Endothelial cell of umbilical vein (primary cell): ENCODE measurements at regions not wholly inside any gene's neighbourhood (a gene's known extent, or its start where the extent isn't known, plus 50 kb on each side); places are given as distances from the start of the nearest gene placed in this dataset.

Experiments used
- BruUV-seq: library from RNA; stranded (reverse); fragments of 400-500 nt; replicated peaks from 2 replicates; lab custom pipeline; 2021; lab: Mats Ljungman, UMichigan
- CTCF ChIA-PET: fragments of 300-600, 350-600 bp; sonication (Branson Sonifier 250); formaldehyde crosslinking; loops from one replicate; lab custom pipeline; 2021; ENCODE audit warnings: antibody characterized with exemption, inconsistent platforms; lab: Charles Lee
- POLR2A ChIA-PET: fragments of 300-600, 350-600 bp; sonication (Branson Sonifier 250); formaldehyde crosslinking; loops from one replicate; lab custom pipeline; 2021; ENCODE audit warnings: antibody characterized with exemption, inconsistent platforms; lab: Charles Lee
- DNase-seq: peaks from one replicate; pipeline ENCODE4 v3.0.0-alpha.2; 2011; ENCODE audit warnings: low read depth, low spot score
- FAIRE-seq: peaks from 2 replicates; lab custom pipeline; 2011; peaks lifted over from hg19 to GRCh38; lab: Jason Lieb, UNC
- H2AFZ ChIP-seq: 2 replicates; pipeline ENCODE4 v1.6.0; 2012; ENCODE audit warnings: low read depth, low read length, control low read depth, inconsistent platforms
- H3K27ac ChIP-seq: 2 replicates; pipeline ENCODE4 v1.5.1; 2011; ENCODE audit warnings: low read depth, mild to moderate bottlenecking, control low read depth, low read length, moderate library complexity; ENCODE audit not compliant: insufficient read depth
- H3K27me3 ChIP-seq, 2 experiments: 2 replicates each; pipeline versions ENCODE4 v1.6.0 to v1.6.1; 2011; ENCODE audit warnings: low read length in 2 of 2, mixed read lengths in 1 of 2; ENCODE audit not compliant: control insufficient read depth in 2 of 2, insufficient read depth in 2 of 2
- H3K36me3 ChIP-seq, 2 experiments: 2 replicates in 1 of 2; 3 replicates in 1 of 2; pipeline ENCODE4 v1.5.1; 2011; ENCODE audit warnings: low read length in 2 of 2, mild to moderate bottlenecking in 1 of 2, moderate library complexity in 1 of 2; ENCODE audit not compliant: control insufficient read depth in 2 of 2, insufficient read depth in 2 of 2; ENCODE audit errors: extremely low read depth in 1 of 2
- H3K4me1 ChIP-seq: 3 replicates; pipeline ENCODE4 v1.5.1; 2011; ENCODE audit warnings: mild to moderate bottlenecking, low read length; ENCODE audit not compliant: control insufficient read depth, insufficient read depth; ENCODE audit errors: extremely low read depth
- H3K4me2 ChIP-seq: 2 replicates; pipeline ENCODE4 v1.6.1; 2011; ENCODE audit warnings: low read length, control low read depth, mixed read lengths; ENCODE audit not compliant: insufficient read depth
- H3K4me3 ChIP-seq, 3 experiments: fragments of 200-600 bp in 1 of 3; sonication (generic), shearing (Covaris generic) in 1 of 3; replicated peaks in 1 of 3; 2 replicates each; pipeline ENCODE4 v1.5.1; 2011 to 2016; ENCODE audit warnings: control low read depth in 3 of 3, low read length in 3 of 3, mild to moderate bottlenecking in 2 of 3, inconsistent platforms in 1 of 3, low read depth in 1 of 3, moderate library complexity in 1 of 3; ENCODE audit not compliant: insufficient read depth in 1 of 3
- H3K79me2 ChIP-seq: 2 replicates; pipeline ENCODE4 v1.6.0; 2012; ENCODE audit warnings: low read length, inconsistent platforms; ENCODE audit not compliant: control insufficient read depth, insufficient read depth
- H3K9ac ChIP-seq: replicated peaks from 2 replicates; pipeline ENCODE3; 2011; ENCODE audit warnings: low read length, control low read depth; ENCODE audit not compliant: insufficient read depth; ENCODE audit errors: extremely low read depth
- H3K9me1 ChIP-seq: replicated peaks from 3 replicates; pipeline ENCODE4 v1.6.0; 2011; ENCODE audit warnings: mild to moderate bottlenecking, low read length; ENCODE audit not compliant: control insufficient read depth, insufficient read depth; ENCODE audit errors: extremely low read depth
- H3K9me3 ChIP-seq: replicated peaks from 2 replicates; pipeline ENCODE4 v1.5.1; 2012; ENCODE audit warnings: low read length, inconsistent platforms; ENCODE audit not compliant: control insufficient read depth, insufficient read depth
- H4K20me1 ChIP-seq: replicated peaks from 2 replicates; pipeline ENCODE3; 2011; ENCODE audit warnings: mild to moderate bottlenecking, low read length; ENCODE audit not compliant: control insufficient read depth, insufficient read depth; ENCODE audit errors: extremely low read depth
- EZH2 ChIP-seq: IDR thresholded peaks from 2 replicates; pipeline ENCODE4 v1.6.1; 2012; ENCODE audit warnings: borderline replicate concordance, low read depth, mild to moderate bottlenecking, moderate library complexity, low read length, inconsistent platforms; ENCODE audit not compliant: severe bottlenecking
- GATA2 ChIP-seq: IDR thresholded peaks from 2 replicates; pipeline ENCODE4 v1.7.0; 2011; ENCODE audit warnings: low read depth, mild to moderate bottlenecking, moderate library complexity, mixed read lengths, low read length; ENCODE audit not compliant: insufficient read length, insufficient read depth
- JUN ChIP-seq: IDR thresholded peaks from 2 replicates; pipeline ENCODE4 v1.6.1; 2011; ENCODE audit warnings: borderline replicate concordance, low read depth; ENCODE audit not compliant: insufficient read length, insufficient read depth
- MYC ChIP-seq: IDR thresholded peaks from one replicate; pipeline ENCODE4 v1.6.1; 2011; ENCODE audit warnings: mild to moderate bottlenecking, low read depth, low read length
- dilution Hi-C: fragments of 300-500 bp; cut with MboI; formaldehyde crosslinking; loops from one replicate; pipeline ENCODE4 v1.15.0; 2019; ENCODE audit warnings: low sequenced_read_pairs; ENCODE audit not compliant: extremely low pct_ligation_motif_present
- intact Hi-C: fragments of 100-400 bp; cut with micrococcal nuclease; formaldehyde crosslinking; loops from one replicate; pipeline ENCODE4 v1.10.0; 2022
- TF ChIP-seq, protein P1 (sequence below), 2 donors: IDR thresholded peaks; 1 replicate in 1 of 2; 2 replicates in 1 of 2; pipeline ENCODE4 v1.5.1; 2011; ENCODE audit warnings: low read length in 2 of 2, mild to moderate bottlenecking in 2 of 2, moderate library complexity in 2 of 2, control low read depth in 1 of 2, inconsistent platforms in 1 of 2, low read depth in 1 of 2; ENCODE audit not compliant: insufficient read depth in 1 of 2; ENCODE audit errors: extremely low read depth in 1 of 2

DNA sequence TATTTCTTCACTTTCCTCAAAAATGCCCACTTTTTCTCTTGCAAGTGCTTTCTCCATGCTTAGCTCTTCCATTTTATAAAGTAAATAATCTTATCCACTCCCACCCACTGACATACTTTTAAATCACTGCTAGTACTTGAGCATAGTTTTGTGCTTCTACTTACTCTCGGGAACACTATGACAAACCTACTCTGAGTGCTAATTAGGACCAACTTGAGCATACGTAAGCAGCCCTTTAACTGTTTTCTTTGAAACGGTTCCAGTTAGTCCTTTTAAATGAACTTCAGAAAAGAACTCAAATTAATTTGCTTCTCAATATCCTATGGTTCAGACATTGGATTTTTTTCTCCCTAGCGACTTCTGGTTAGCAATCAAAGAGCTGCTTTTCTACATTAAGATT, 280.0 kb upstream of the SOX2 start:
- Histone ChIP-seq H3K4me1 (no peaks in the 10 kb centered on the region), H3K9me1 (no peaks in the 10 kb centered on the region), H3K9me3 (no peaks in the 10 kb centered on the region), H3K36me3 (no peaks in the 10 kb centered on the region), H3K4me3 (no peak overlapping the region), H3K27ac (no peak overlapping the region), H3K4me2 (no peak overlapping the region), H3K79me2 (no peaks in the 10 kb centered on the region), H4K20me1 (no peaks in the 10 kb centered on the region), H3K27me3 (no peaks in the 10 kb centered on the region), H3K9ac (no peak overlapping the region), H2AFZ (no peak overlapping the region)
- ChIA-PET POLR2A (no interaction called here), CTCF (no interaction called here)
- intact Hi-C loops (no loop called here), dilution Hi-C loops (no loop called here)
- no peak for DNase-seq
- TF ChIP-seq MYC (no peak), EZH2 (no peak), JUN (no peak), GATA2 (no peak)
- TF ChIP-seq, protein P1, sequence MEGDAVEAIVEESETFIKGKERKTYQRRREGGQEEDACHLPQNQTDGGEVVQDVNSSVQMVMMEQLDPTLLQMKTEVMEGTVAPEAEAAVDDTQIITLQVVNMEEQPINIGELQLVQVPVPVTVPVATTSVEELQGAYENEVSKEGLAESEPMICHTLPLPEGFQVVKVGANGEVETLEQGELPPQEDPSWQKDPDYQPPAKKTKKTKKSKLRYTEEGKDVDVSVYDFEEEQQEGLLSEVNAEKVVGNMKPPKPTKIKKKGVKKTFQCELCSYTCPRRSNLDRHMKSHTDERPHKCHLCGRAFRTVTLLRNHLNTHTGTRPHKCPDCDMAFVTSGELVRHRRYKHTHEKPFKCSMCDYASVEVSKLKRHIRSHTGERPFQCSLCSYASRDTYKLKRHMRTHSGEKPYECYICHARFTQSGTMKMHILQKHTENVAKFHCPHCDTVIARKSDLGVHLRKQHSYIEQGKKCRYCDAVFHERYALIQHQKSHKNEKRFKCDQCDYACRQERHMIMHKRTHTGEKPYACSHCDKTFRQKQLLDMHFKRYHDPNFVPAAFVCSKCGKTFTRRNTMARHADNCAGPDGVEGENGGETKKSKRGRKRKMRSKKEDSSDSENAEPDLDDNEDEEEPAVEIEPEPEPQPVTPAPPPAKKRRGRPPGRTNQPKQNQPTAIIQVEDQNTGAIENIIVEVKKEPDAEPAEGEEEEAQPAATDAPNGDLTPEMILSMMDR (IDR thresholded peaks at IDR 0.05; ENCODE audit: extremely low read depth in 1 of 2, insufficient read depth in 1 of 2, low read depth in 1 of 2, low read length in 2 of 2): no peak
- BruUV-seq: no TSS peak
- no peak for FAIRE-seq

DNA sequence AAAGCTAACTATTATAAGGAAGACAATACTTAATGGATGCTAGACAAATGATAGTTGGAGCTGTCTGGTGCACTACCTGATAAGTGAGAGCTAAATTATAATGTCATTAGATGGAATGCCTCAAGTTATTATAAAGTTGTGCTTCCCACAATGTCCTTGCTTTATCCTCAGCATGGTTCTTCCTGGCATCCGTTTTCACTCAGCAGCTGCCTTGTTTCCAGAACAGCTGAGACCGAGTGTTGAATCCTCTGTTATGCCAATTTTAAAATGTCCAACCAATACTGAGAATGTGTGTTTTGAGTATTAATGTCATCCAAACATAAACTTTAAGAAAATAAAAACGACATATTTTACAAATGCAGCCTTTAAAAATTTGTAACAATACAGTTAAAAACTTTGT, 286.7 kb upstream of the SOX2 start:
- Histone ChIP-seq H2AFZ (no peak overlapping the region), H3K9ac (no peak overlapping the region), H3K36me3 (no peaks in the 10 kb centered on the region), H3K79me2 (no peaks in the 10 kb centered on the region), H4K20me1 (no peaks in the 10 kb centered on the region), H3K27ac (no peak overlapping the region), H3K9me1 (no peaks in the 10 kb centered on the region), H3K27me3 (no peaks in the 10 kb centered on the region), H3K4me3 (no peak overlapping the region), H3K4me1 (no peaks in the 10 kb centered on the region), H3K9me3 (no peaks in the 10 kb centered on the region), H3K4me2 (no peak overlapping the region)
- no peak for TF ChIP-seq GATA2
- FAIRE-seq (no peak), DNase-seq (no peak)
- dilution Hi-C loops (no loop called here), intact Hi-C loops (no loop called here)
- BruUV-seq: no TSS peak
- ChIA-PET CTCF (interaction anchor here (1.2 to 2.8 kb wide), 2 partner anchors 12 to 276 kb away, joined by 3 to 16 read pairs; no protein-coding TSS in a partner anchor), POLR2A (no interaction called here)
